Hepatocyte (in vitro differentiated cells): ENCODE measurements at regions not wholly inside any gene's neighbourhood (a gene's known extent, or its start where the extent isn't known, plus 50 kb on each side); places are given as distances from the start of the nearest gene placed in this dataset.
A peak's percentile ranks its signal among the peaks of the same experiment; 100 is the strongest.

ENCODE experiments used
- DNase-seq: peaks from one replicate; pipeline ENCODE4 v3.0.0-alpha.2; 2016; ENCODE audit warnings: low spot score
- H2AFZ ChIP-seq: fragments of 200-600 bp; sonication (generic); 2 replicates; pipeline ENCODE4 v1.6.0; 2016; ENCODE audit warnings: antibody characterized with exemption, mild to moderate bottlenecking
- H3K27ac ChIP-seq: fragments of 200-600 bp; sonication (generic); 2 replicates; pipeline ENCODE4 v1.5.1; 2016; ENCODE audit warnings: mild to moderate bottlenecking
- H3K27me3 ChIP-seq: fragments of 200-600 bp; sonication (generic); 2 replicates; pipeline ENCODE4 v1.6.1; 2016
- H3K36me3 ChIP-seq: fragments of 200-600 bp; sonication (generic); replicated peaks from 2 replicates; pipeline ENCODE4 v1.5.1; 2016; ENCODE audit warnings: low read depth; ENCODE audit not compliant: insufficient read depth
- H3K4me1 ChIP-seq: fragments of 200-600 bp; sonication (generic); 2 replicates; pipeline ENCODE4 v1.5.1; 2016; ENCODE audit warnings: mild to moderate bottlenecking, moderate library complexity; ENCODE audit not compliant: insufficient read depth
- H3K4me2 ChIP-seq: fragments of 200-600 bp; sonication (generic); 2 replicates; pipeline ENCODE4 v1.6.0; 2016
- H3K4me3 ChIP-seq: fragments of 200-600 bp; sonication (generic); 2 replicates; pipeline ENCODE4 v1.5.1; 2016; ENCODE audit warnings: mild to moderate bottlenecking
- H3K79me2 ChIP-seq: fragments of 200-600 bp; sonication (generic); 2 replicates; pipeline ENCODE4 v1.6.0; 2017; ENCODE audit warnings: mild to moderate bottlenecking
- H3K9me2 ChIP-seq: fragments of 200-600 bp; sonication (generic); replicated peaks from 2 replicates; pipeline ENCODE4 v1.6.0; 2017; ENCODE audit warnings: mild to moderate bottlenecking; ENCODE audit not compliant: insufficient read depth
- H3K9me3 ChIP-seq: fragments of 200-600 bp; sonication (generic); 2 replicates; pipeline ENCODE4 v1.5.1; 2016; ENCODE audit warnings: low read depth, mild to moderate bottlenecking
- H4K20me1 ChIP-seq: fragments of 200-600 bp; sonication (generic); 2 replicates; pipeline ENCODE4 v1.6.0; 2016; ENCODE audit warnings: mild to moderate bottlenecking; ENCODE audit not compliant: insufficient read depth, poor library complexity, severe bottlenecking
- EZH2 ChIP-seq: fragments of 200-600 bp; sonication (generic); IDR thresholded peaks from 2 replicates; pipeline ENCODE4 v1.6.1; 2016; ENCODE audit warnings: antibody characterized with exemption, mild to moderate bottlenecking, borderline replicate concordance
- EZH2phosphoT487 ChIP-seq: fragments of 200-600 bp; sonication (generic); IDR thresholded peaks from one replicate; pipeline ENCODE4 v1.6.1; 2018; ENCODE audit warnings: antibody characterized with exemption, mild to moderate bottlenecking, low read depth, moderate library complexity; ENCODE audit not compliant: unreplicated experiment, severe bottlenecking
- WGBS: methylation state at CpG from one replicate; pipeline ENCODE4 v1.1.6; 2016; ENCODE audit warnings: low lambda C conversion rate; ENCODE audit errors: missing lambda C conversion rate; 5-methylcytosine and 5-hydroxymethylcytosine counted together
- TF ChIP-seq, protein P1 (sequence below): fragments of 200-600 bp; sonication (generic); IDR thresholded peaks from 2 replicates; pipeline ENCODE4 v1.5.1; 2016; ENCODE audit warnings: antibody characterized with exemption, mild to moderate bottlenecking; ENCODE audit not compliant: poor library complexity

DNA sequence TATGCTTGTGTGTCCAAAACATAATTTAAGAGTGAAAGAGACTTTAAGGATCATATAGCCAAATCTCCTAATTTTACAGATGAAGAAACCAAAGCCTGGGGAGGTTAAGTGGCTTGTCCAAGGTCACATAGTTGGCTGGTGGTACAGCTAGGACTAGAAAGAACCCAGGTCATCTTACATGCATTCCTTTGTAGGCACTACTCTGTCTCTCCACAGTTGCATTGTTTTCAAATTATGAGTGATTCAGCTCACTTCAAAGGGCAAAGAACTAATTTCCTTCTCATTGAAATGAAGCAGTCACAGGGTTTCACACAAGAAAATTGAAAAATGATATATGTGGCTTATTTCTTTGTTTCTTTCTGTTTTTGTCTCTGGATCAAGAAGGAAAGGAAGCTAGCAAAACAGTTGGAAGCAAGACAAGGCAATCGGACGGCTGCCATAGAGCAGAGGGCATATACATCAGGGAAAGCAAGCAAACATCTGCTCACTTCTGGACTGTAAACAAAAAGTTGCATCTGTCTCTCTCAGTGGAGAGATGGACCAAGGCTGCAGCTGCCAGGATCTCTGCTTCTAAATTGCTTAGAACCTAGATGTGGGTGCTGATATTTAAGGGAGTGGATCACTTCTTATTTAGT lies 107.5 kb upstream of the AMOT start:
- H3K79me2 ChIP-seq, result no peaks in the 10 kb centered on the region
- H4K20me1 ChIP-seq, result no peaks in the 10 kb centered on the region
- no peaks in the 10 kb centered on the region for H3K36me3 ChIP-seq
- H3K27ac ChIP-seq, result no peak overlapping the region
- H3K4me2 ChIP-seq, result no peak overlapping the region
- H3K4me1 ChIP-seq, result no peaks in the 10 kb centered on the region
- DNase-seq, result no peak
- no peak overlapping the region for H2AFZ ChIP-seq
- 79% methylated on average over 2 of the region's 2 CpGs for WGBS
- H3K4me3 ChIP-seq, result no peak overlapping the region
- no peaks in the 10 kb centered on the region for H3K9me3 ChIP-seq
- TF ChIP-seq, protein P1, sequence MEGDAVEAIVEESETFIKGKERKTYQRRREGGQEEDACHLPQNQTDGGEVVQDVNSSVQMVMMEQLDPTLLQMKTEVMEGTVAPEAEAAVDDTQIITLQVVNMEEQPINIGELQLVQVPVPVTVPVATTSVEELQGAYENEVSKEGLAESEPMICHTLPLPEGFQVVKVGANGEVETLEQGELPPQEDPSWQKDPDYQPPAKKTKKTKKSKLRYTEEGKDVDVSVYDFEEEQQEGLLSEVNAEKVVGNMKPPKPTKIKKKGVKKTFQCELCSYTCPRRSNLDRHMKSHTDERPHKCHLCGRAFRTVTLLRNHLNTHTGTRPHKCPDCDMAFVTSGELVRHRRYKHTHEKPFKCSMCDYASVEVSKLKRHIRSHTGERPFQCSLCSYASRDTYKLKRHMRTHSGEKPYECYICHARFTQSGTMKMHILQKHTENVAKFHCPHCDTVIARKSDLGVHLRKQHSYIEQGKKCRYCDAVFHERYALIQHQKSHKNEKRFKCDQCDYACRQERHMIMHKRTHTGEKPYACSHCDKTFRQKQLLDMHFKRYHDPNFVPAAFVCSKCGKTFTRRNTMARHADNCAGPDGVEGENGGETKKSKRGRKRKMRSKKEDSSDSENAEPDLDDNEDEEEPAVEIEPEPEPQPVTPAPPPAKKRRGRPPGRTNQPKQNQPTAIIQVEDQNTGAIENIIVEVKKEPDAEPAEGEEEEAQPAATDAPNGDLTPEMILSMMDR, result no peak
- TF ChIP-seq EZH2phosphoT487 (no peak), EZH2 (no peak)
- no peaks in the 10 kb centered on the region for H3K9me2 ChIP-seq
- no peaks in the 10 kb centered on the region for H3K27me3 ChIP-seq

DNA sequence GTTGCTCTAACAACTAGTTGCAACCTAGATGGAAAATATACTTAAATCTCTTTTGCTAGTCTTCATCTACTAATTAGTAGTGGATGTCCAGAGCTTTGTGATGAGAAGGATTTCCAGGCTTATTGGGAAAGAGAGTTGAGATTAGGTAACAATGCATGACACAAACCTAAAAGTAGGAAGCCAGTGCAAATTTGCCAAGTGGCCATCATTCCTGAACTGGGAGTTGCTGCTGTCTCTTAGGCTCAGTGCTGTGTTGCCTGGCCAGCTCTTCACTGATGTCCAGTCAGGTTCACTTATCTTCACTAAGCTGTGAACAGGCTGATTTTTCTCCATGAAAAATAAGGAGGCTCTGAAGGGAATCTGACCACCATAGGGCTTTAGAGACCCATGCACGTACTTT lies 105.6 kb upstream of the AMOT start:
- Histone ChIP-seq H3K27me3 (no peaks in the 10 kb centered on the region), H2AFZ (no peak overlapping the region), H3K9me3 (no peaks in the 10 kb centered on the region), H3K79me2 (no peaks in the 10 kb centered on the region), H3K9me2 (no peaks in the 10 kb centered on the region), H3K4me1 (no peaks in the 10 kb centered on the region), H4K20me1 (no peaks in the 10 kb centered on the region), H3K4me2 (no peak overlapping the region), H3K4me3 (no peak overlapping the region), H3K36me3 (no peaks in the 10 kb centered on the region), H3K27ac (no peak overlapping the region)
- TF ChIP-seq EZH2, result no peak
- 82% methylated on average over 1 of the region's 1 CpG for WGBS
- no peak for DNase-seq

DNA sequence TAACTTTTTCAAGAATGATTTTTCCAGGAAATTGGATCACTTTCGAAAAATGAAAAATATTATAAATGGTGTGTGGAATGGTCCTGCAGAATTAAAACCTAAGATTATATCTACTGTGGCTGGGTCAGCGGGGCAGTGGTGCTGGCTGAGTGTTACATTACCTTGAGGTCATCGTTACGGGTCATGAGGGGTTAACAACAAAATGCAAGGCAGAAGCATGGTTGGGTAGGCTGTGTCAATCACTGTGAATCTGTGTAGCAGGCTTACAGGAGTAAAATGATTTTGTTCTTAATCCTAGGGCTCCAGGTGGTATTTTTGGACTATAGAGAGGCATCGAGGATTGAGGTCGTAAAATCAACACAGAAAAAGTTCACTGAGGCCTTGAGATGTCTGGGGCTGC lies 105.2 kb upstream of the AMOT start:
- no peak for DNase-seq
- Histone ChIP-seq H3K79me2 (no peaks in the 10 kb centered on the region), H3K4me2 (no peak overlapping the region), H3K27ac (no peak overlapping the region), H3K36me3 (no peaks in the 10 kb centered on the region), H3K27me3 (no peaks in the 10 kb centered on the region), H3K4me3 (no peak overlapping the region), H3K4me1 (no peaks in the 10 kb centered on the region), H4K20me1 (no peaks in the 10 kb centered on the region), H3K9me3 (no peaks in the 10 kb centered on the region), H3K9me2 (no peaks in the 10 kb centered on the region), H2AFZ (no peak overlapping the region)
- 84% methylated on average over 6 of the region's 6 CpGs for WGBS
- TF ChIP-seq EZH2phosphoT487 (no peak), EZH2 (no peak)
- TF ChIP-seq, protein P1, result no peak

DNA sequence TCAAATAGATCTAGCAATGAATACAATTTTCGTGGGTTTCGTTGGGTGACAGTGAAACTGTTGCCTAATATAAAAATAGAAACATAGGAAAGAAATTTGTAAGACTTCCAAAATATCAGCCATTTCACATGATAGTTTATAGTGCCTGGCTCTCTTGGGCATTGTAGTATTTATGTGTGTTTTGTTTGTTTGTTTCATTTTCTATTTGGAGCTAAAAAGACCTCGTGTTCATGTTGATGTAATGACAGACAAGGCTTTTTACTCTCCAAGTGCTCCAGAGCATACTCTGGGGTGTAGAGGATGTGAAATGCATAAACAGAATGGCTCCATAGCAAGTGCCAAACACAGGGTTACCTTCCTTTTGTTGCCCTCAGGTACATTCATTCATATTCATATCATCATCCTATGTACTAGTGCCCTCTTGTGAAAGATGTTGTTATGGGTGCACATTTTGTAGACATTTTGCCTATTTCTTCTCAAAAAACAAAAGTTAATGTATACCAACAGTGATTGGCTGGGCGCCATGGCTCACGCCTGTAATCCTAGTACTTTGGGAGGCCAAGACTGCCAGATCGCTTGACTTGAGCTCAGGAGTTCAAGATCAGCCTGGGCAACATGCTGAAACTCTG lies 100.7 kb upstream of the AMOT start:
- TF ChIP-seq EZH2, result no peak
- TF ChIP-seq, protein P1, result peak; percentile 42
- DNase-seq, result peak; percentile 18
- no peaks in the 10 kb centered on the region for H3K9me3 ChIP-seq

More for the DNA sequence above, 100.7 kb upstream of the AMOT start:
- no peaks in the 10 kb centered on the region for H4K20me1 ChIP-seq
- no peaks in the 10 kb centered on the region for H3K27me3 ChIP-seq
- H3K4me1 ChIP-seq, result no peaks in the 10 kb centered on the region
- H3K4me2 ChIP-seq, result no peak overlapping the region
- H3K4me3 ChIP-seq, result no peak overlapping the region
- H3K36me3 ChIP-seq, result no peaks in the 10 kb centered on the region
- H3K27ac ChIP-seq, result no peak overlapping the region
- no peaks in the 10 kb centered on the region for H3K79me2 ChIP-seq
- H2AFZ ChIP-seq, result no peak overlapping the region
- 77% methylated on average over 6 of the region's 6 CpGs for WGBS
- no peaks in the 10 kb centered on the region for H3K9me2 ChIP-seq
